BLaER1 (cell line): ENCODE measurements at regions not wholly inside any gene's neighbourhood (a gene's known extent, or its start where the extent isn't known, plus 50 kb on each side); places are given as distances from the start of the nearest gene placed in this dataset.

Experiments
- H3K27ac ChIP-seq: shearing (Covaris generic); formaldehyde crosslinking; 2 replicates; pipeline ENCODE4 v1.8.1; 2022
- H3K27me3 ChIP-seq: shearing (Covaris generic); formaldehyde crosslinking; 2 replicates; pipeline ENCODE4 v1.8.1; 2022
- H3K36me3 ChIP-seq: shearing (Covaris generic); formaldehyde crosslinking; 2 replicates; pipeline ENCODE4 v1.8.1; 2022
- H3K4me1 ChIP-seq: shearing (Covaris generic); formaldehyde crosslinking; 2 replicates; pipeline ENCODE4 v1.8.1; 2022
- H3K4me2 ChIP-seq: shearing (Covaris generic); formaldehyde crosslinking; 2 replicates; pipeline ENCODE4 v1.8.1; 2022
- H3K4me3 ChIP-seq: shearing (Covaris generic); formaldehyde crosslinking; 2 replicates; pipeline ENCODE4 v1.8.1; 2022
- H3K9ac ChIP-seq: shearing (Covaris generic); formaldehyde crosslinking; 2 replicates; pipeline ENCODE4 v1.8.1; 2022
- H3K9me3 ChIP-seq: shearing (Covaris generic); formaldehyde crosslinking; 2 replicates; pipeline ENCODE4 v1.8.1; 2022
- H4K20me1 ChIP-seq: shearing (Covaris generic); formaldehyde crosslinking; 2 replicates; pipeline ENCODE4 v1.8.1; 2022
- Cebpa-rat ChIP-seq: shearing (Covaris generic); IDR thresholded peaks from 2 replicates; pipeline ENCODE4 v1.8.1; 2022

DNA sequence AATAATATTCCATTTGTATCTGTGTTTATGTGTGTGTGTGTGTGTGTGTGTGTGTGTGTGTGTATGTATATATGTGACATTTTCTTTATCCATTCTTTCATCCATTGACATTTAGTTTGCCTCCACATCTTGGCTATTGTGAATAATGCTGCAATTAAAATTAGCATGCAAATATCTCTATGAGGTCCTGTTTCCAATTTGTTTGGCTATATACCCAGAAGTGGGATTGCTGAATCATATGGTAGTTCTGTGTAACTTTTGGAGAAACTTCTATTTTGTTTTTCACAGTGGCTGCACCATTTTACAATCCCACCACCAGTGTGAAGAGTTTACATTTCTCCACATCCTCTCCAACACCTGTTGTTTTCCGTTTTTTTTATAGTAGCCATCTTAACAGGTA is 53.1 kb downstream of the CH25H start:
- Histone ChIP-seq H3K27me3 (no peaks in the 10 kb centered on the region), H3K4me3 (no peak overlapping the region), H4K20me1 (no peaks in the 10 kb centered on the region), H3K36me3 (no peaks in the 10 kb centered on the region), H3K4me1 (no peaks in the 10 kb centered on the region), H3K9ac (no peak overlapping the region), H3K4me2 (no peak overlapping the region), H3K27ac (no peak overlapping the region), H3K9me3 (no peaks in the 10 kb centered on the region)
- no peak for TF ChIP-seq Cebpa-rat

DNA sequence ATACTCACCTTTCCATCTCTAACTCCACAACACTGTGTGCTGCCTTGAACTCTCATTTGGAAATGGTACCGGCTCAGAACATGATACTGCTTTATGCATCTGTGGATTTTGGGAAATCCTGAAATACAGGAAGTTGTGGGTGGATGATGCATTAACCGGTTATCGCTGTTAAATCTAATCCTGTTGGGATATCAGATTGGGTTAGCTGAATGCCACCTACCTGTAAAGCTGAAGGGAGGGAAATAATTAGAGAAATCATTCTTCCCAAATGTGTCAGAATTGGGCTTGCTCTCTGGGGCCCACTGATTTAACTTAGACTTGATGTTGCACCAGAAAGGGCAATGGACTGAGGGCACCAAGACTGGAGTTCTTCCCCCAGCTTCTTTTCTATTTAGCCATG is 54.0 kb downstream of the CH25H start:
- no peaks in the 10 kb centered on the region for H3K4me1 ChIP-seq
- peaks cover 5% of the 10 kb centered on the region; the same call in 1 of the 2 replicates for H3K9me3 ChIP-seq
- no peak overlapping the region for H3K9ac ChIP-seq
- H3K27ac ChIP-seq, result no peak overlapping the region
- H3K4me2 ChIP-seq, result no peak overlapping the region
- no peaks in the 10 kb centered on the region for H3K36me3 ChIP-seq
- H3K27me3 ChIP-seq, result no peaks in the 10 kb centered on the region
- TF ChIP-seq Cebpa-rat, result no peak
- H4K20me1 ChIP-seq, result no peaks in the 10 kb centered on the region
- H3K4me3 ChIP-seq, result no peak overlapping the region

DNA sequence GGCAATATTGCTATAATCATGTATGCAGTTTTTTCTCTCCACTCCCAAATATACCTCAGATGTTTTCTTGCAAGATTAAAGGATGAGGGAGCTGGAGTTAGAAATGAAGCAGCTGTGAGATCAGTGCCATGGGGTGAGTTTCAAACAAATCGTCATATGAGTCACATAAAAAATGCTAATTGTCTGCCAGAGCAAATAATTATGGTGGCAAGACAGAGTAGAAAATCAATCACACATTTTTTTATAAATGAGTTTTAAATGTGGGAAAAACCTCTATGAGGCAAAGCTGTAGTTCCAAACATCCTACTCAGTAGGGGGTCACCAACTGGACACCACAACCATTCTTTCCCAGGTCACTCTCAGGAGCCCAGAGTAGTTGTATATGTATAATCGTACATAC is 55.3 kb downstream of the CH25H start:
- Histone ChIP-seq H3K9me3 (peaks cover 5% of the 10 kb centered on the region; the same call in 1 of the 2 replicates), H3K4me3 (no peak overlapping the region), H3K36me3 (no peaks in the 10 kb centered on the region), H3K4me1 (no peaks in the 10 kb centered on the region), H3K27me3 (no peaks in the 10 kb centered on the region), H4K20me1 (no peaks in the 10 kb centered on the region), H3K9ac (no peak overlapping the region), H3K4me2 (no peak overlapping the region), H3K27ac (no peak overlapping the region)
- TF ChIP-seq Cebpa-rat, result no peak

DNA sequence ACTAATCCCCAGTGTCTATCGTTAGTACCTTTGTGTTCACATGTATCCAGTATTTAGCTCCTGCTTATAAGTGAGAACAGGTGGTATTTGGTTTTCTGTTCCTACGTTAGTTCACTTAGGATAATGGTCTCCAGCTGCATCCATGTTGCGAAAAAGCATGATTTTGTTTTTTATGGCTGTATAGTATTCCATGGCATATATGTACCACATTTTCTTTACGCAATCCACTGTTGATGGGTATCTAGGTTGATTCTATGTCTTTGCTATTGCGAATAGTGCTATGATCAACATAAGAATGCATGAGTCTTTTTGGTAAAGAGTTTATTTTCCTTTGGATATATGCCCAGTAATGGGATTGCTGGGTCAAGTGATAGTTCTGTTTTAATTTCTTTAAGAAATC is 59.1 kb downstream of the CH25H start:
- Histone ChIP-seq H3K9me3 (peaks cover 5% of the 10 kb centered on the region; the same call in 1 of the 2 replicates), H3K9ac (no peak overlapping the region), H3K27ac (no peak overlapping the region), H4K20me1 (no peaks in the 10 kb centered on the region), H3K36me3 (no peaks in the 10 kb centered on the region), H3K4me3 (no peak overlapping the region), H3K4me1 (no peaks in the 10 kb centered on the region), H3K27me3 (no peaks in the 10 kb centered on the region), H3K4me2 (no peak overlapping the region)
- TF ChIP-seq Cebpa-rat, result no peak

DNA sequence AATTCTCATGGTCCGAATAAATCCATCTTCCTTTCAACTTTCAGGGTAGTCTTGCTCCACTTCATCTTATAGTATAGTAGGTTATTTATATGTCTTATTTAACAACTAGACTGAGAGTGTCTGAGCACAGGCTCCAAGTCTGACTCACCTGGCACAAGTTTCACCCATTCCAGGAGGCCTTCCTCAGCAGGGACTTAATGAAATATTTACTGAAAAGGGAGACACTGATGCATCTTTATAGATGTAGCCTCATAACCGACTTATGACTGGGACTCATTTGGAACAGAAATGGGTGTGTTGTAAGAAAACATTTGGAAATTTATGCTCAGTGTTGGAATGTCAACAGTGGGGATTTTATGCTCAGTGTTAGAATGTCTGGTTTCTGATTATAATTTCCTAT is 59.9 kb downstream of the CH25H start:
- no peaks in the 10 kb centered on the region for H4K20me1 ChIP-seq
- no peaks in the 10 kb centered on the region for H3K27me3 ChIP-seq
- H3K9me3 ChIP-seq, result peaks cover 5% of the 10 kb centered on the region; the same call in 1 of the 2 replicates
- H3K4me3 ChIP-seq, result no peak overlapping the region
- no peak overlapping the region for H3K4me2 ChIP-seq
- no peak overlapping the region for H3K27ac ChIP-seq
- H3K4me1 ChIP-seq, result no peaks in the 10 kb centered on the region
- no peak overlapping the region for H3K9ac ChIP-seq
- H3K36me3 ChIP-seq, result no peaks in the 10 kb centered on the region
- no peak for TF ChIP-seq Cebpa-rat

DNA sequence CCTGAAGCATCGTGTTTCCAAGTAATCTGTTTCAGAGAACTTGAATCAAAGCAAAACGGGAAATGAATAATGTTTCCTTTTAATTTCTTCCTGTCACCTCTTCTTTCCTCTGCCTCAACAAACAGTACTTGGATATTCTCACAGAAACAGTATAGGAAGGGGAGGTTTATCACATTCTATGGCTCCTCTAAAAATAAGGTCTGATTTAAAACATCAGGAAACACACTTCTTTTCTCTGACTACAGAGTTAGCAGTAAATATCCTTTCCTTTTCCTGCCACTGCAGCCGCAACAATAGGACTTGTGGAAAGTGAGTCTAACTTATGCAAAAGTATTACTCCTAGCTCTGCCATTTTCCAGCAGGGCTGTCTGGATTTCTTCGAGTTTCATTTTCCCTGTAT is 62.3 kb downstream of the CH25H start:
- Histone ChIP-seq H3K4me2 (peak overlapping the region; percentile 11; the same call in 1 of the 2 replicates), H3K27ac (no peak overlapping the region)
- TF ChIP-seq Cebpa-rat, result no peak

DNA sequence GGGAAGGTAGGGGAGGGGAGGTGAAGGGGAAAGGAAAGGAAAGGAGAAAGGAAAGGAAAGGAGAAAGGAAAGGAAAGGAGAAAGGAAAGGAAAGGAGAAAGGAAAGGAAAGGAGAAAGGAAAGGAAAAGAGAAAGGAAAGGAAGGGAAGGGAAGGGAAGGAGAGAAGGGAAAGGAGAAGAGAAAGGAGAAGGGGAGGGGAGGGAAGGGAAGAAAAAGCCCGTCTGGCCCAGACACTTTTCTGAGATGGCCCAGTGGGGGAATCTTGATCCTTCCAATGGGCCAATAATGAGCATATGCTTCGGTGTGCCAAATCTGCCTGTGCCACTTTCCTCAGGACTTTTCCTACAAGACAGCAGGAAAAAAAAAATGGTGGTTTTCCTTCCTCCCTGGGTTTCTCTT is 64.5 kb downstream of the CH25H start:
- H3K4me3 ChIP-seq, result no peak overlapping the region
- H3K4me1 ChIP-seq, result no peaks in the 10 kb centered on the region
- H3K27ac ChIP-seq, result no peak overlapping the region
- TF ChIP-seq Cebpa-rat, result no peak
- no peaks in the 10 kb centered on the region for H4K20me1 ChIP-seq
- H3K9ac ChIP-seq, result no peak overlapping the region
- H3K9me3 ChIP-seq, result no peaks in the 10 kb centered on the region
- H3K4me2 ChIP-seq, result no peak overlapping the region
- H3K36me3 ChIP-seq, result no peaks in the 10 kb centered on the region
- no peaks in the 10 kb centered on the region for H3K27me3 ChIP-seq

More for the DNA sequence above, 62.3 kb downstream of the CH25H start:
- H4K20me1 ChIP-seq, result no peaks in the 10 kb centered on the region
- no peak overlapping the region for H3K4me3 ChIP-seq
- peaks cover 5% of the 10 kb centered on the region; the same call in 1 of the 2 replicates for H3K9me3 ChIP-seq
- no peaks in the 10 kb centered on the region for H3K36me3 ChIP-seq
- no peaks in the 10 kb centered on the region for H3K27me3 ChIP-seq
- no peak overlapping the region for H3K9ac ChIP-seq
- no peaks in the 10 kb centered on the region for H3K4me1 ChIP-seq

DNA sequence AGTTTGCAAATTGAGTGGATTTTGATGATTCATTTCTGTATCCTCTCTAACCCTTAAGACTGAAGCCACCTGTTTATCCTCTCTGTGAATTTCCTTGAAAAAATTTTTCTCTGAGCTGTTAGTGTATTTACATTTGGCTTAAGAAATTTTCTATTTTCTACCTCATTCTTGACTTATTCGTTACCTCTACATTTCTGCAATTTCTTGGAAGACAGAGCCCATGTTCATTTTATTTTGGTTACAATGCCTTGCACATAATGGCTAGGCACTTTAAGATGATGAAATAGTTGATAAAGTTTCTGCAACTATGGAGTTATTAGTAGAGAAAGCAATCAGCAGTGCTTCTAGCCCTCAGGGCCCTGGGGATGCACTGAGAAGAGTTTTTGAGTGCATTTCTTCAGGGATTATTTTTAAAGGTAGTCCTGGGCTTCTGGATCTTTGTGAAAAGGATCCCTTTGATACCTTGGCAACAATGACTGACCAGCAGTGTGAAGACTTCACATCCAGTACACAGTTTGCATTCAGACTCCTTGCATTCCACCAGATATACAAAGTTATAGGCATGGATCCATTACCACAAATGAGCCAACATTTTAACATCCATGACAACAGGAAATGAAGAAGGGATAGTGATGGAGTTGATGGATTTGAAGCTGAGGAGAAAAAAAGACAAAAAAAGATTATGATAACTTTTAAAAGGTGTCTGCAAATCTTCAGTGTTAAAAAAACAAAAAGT is 68.2 kb downstream of the CH25H start:
- Histone ChIP-seq H3K9me3 (no peaks in the 10 kb centered on the region), H3K9ac (no peak overlapping the region)

DNA sequence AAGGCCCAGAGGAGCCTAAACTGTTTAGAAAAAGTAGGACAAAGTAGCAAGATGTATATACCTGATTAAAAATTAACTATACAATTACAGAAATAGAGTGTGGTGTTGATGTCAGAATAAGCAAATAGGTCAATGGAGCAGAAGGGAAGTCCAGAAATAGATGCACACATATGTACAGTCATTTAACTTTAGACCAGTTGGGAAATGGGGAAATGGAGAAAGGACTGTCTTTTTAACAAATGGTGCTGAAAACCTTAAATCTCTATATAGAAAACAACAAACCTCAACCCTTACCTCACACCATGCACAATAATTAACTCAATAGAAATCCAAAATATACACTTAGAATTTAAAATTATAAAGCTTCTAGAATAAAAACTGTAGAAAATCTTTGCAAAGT is 72.2 kb downstream of the CH25H start:
- Histone ChIP-seq H3K9ac (no peak overlapping the region), H3K27ac (no peak overlapping the region), H3K4me2 (no peak overlapping the region), H3K36me3 (no peaks in the 10 kb centered on the region), H3K27me3 (no peaks in the 10 kb centered on the region), H3K4me1 (no peaks in the 10 kb centered on the region), H3K4me3 (no peak overlapping the region), H3K9me3 (no peaks in the 10 kb centered on the region), H4K20me1 (no peaks in the 10 kb centered on the region)
- TF ChIP-seq Cebpa-rat, result no peak

More for the DNA sequence above, 68.2 kb downstream of the CH25H start:
- Histone ChIP-seq H3K4me1 (no peaks in the 10 kb centered on the region), H3K4me2 (no peak overlapping the region), H3K36me3 (no peaks in the 10 kb centered on the region), H3K27me3 (no peaks in the 10 kb centered on the region), H3K4me3 (no peak overlapping the region), H4K20me1 (no peaks in the 10 kb centered on the region), H3K27ac (no peak overlapping the region)
- no peak for TF ChIP-seq Cebpa-rat

DNA sequence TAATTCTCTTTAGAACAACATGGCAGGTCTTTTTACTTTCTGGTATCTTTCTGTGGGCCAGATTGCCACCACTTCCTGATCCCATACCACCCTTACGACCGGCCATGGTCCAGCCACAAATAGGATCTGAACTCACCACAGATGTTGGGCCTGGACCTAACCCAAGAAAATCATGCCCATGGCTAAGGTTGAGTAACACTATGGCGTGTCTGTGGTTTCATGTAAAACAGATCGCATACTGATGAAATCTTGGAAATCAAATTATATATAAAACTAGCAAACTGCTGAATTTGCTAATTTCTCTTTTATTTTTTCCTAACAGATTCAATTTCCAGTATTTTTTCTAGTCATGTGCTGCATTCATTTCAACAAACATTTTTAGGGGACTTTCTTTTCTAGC is 77.2 kb downstream of the CH25H start:
- Histone ChIP-seq H3K36me3 (no peaks in the 10 kb centered on the region), H3K27me3 (no peaks in the 10 kb centered on the region), H3K9me3 (no peaks in the 10 kb centered on the region), H4K20me1 (no peaks in the 10 kb centered on the region), H3K27ac (no peak overlapping the region), H3K4me2 (no peak overlapping the region), H3K9ac (no peak overlapping the region), H3K4me1 (no peaks in the 10 kb centered on the region), H3K4me3 (no peak overlapping the region)
- TF ChIP-seq Cebpa-rat, result no peak
